Amygdala (tissue), 56 donors: ENCODE measurements at regions not wholly inside any gene's neighbourhood (a gene's known extent, or its start where the extent isn't known, plus 50 kb on each side); places are given as distances from the start of the nearest gene placed in this dataset.
"Not testable (repeated sequence)": the region's sequence is repeated elsewhere in the genome, so short reads cannot be mapped to it uniquely, and the experiment has no call there.

Experiments used
- DNase-seq, 56 donors: peaks; one replicate each; lab custom pipeline; 2025; lab: John Stamatoyannopoulos, UW

GRCh38 chr1:222416001-222416791 is 131.7 kb downstream of the HHIPL2 start:
- no peak for DNase-seq

GRCh38 chr1:222415441-222415840 is 132.5 kb downstream of the HHIPL2 start:
- DNase-seq: no peak

- no peak for DNase-seq
Measured at GRCh38 chr1:222413991-222414549, 133.8 kb downstream of the HHIPL2 start.

- no peak for DNase-seq
Measured at GRCh38 chr1:222413436-222413835, 134.5 kb downstream of the HHIPL2 start.

- no peak for DNase-seq
Measured at GRCh38 chr1:222404710-222405109, 143.2 kb downstream of the HHIPL2 start.

- DNase-seq: no peak
Measured at GRCh38 chr1:222399197-222399596, 148.7 kb downstream of the HHIPL2 start.

- no peak for DNase-seq
Measured at GRCh38 chr1:222394224-222394623, 153.7 kb downstream of the HHIPL2 start.

- DNase-seq: no peak
Measured at GRCh38 chr1:222392556-222392955, 155.3 kb downstream of the HHIPL2 start.

- DNase-seq: no peak
Measured at GRCh38 chr1:222390181-222390580, 157.7 kb downstream of the HHIPL2 start.

GRCh38 chr1:222387007-222387814 is 160.7 kb downstream of the HHIPL2 start:
- DNase-seq: no peak

GRCh38 chr1:222385955-222386354 is 161.9 kb downstream of the HHIPL2 start:
- no peak for DNase-seq

GRCh38 chr1:222385262-222385661 is 162.6 kb downstream of the HHIPL2 start:
- no peak for DNase-seq

GRCh38 chr1:222384531-222384930 is 163.4 kb downstream of the HHIPL2 start:
- DNase-seq: no peak

GRCh38 chr1:222382171-222382570 is 165.7 kb downstream of the HHIPL2 start:
- no peak for DNase-seq

GRCh38 chr1:222377428-222378088 is 170.3 kb downstream of the HHIPL2 start:
- DNase-seq: no peak

GRCh38 chr1:222376791-222377190 is 171.1 kb downstream of the HHIPL2 start:
- not testable (repeated sequence) for DNase-seq

GRCh38 chr1:222375701-222376100 is 172.2 kb downstream of the HHIPL2 start:
- DNase-seq: no peak

GRCh38 chr1:222373831-222374602 is 173.9 kb downstream of the HHIPL2 start:
- no peak for DNase-seq

- DNase-seq: no peak
Measured at GRCh38 chr1:222373216-222373615, 174.7 kb downstream of the HHIPL2 start.

GRCh38 chr1:222372221-222372620 is 175.7 kb downstream of the HHIPL2 start:
- no peak for DNase-seq
